Upper lobe of left lung (tissue), 4 donors: ENCODE measurements at regions not wholly inside any gene's neighbourhood (a gene's known extent, or its start where the extent isn't known, plus 50 kb on each side); places are given as distances from the start of the nearest gene placed in this dataset.

Experiments
- POLR2A ChIP-seq, 4 donors: fragments of 450-650 bp; IDR thresholded peaks; one replicate each; pipeline ENCODE4 v1.5.1; 2016 to 2017; ENCODE audit warnings: antibody characterized with exemption in 4 of 4, mild to moderate bottlenecking in 2 of 4
- TF ChIP-seq, protein P1 (sequence below), 6 experiments: fragments of 450-650 bp in 4 of 6; fragments of 200-600 bp in 2 of 6; sonication (generic) in 2 of 6; IDR thresholded peaks; one replicate each; pipeline ENCODE4 v1.5.1; 2016 to 2019; ENCODE audit warnings: antibody characterized with exemption in 6 of 6

DNA sequence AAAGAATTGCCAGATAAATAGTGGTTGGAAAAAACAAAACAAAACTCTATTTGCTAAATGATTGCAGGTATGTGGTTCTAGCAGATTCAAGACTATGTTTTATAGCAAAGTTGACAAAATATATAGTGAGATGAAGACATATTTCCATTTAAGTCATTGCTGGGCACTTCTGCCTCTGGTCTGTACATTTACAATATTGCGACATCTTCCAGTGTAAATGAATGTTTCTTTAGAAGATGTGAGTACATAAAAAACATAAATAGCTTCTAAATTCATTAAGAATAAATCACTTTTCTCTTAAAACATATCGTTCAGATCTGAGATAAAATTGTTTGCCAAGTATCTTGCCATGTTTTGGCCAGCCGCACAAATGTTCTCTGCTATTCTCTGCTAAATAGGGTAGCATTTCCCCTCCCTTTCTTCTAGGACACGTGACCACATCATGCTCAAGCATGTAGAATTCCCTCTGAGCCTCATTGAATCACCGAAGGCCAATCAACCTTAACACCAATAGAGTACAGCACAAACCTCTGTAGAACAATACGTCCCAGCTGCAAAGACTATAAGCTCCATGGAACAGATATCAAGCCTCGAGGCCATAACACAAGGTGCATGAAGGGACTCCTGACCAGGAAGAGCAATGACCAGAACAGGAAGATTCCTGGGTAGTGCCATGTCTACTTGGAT lies 1173.3 kb downstream of the GATA3 start:
- no peak for TF ChIP-seq POLR2A (IDR thresholded peaks at IDR 0.05)
- TF ChIP-seq, protein P1, sequence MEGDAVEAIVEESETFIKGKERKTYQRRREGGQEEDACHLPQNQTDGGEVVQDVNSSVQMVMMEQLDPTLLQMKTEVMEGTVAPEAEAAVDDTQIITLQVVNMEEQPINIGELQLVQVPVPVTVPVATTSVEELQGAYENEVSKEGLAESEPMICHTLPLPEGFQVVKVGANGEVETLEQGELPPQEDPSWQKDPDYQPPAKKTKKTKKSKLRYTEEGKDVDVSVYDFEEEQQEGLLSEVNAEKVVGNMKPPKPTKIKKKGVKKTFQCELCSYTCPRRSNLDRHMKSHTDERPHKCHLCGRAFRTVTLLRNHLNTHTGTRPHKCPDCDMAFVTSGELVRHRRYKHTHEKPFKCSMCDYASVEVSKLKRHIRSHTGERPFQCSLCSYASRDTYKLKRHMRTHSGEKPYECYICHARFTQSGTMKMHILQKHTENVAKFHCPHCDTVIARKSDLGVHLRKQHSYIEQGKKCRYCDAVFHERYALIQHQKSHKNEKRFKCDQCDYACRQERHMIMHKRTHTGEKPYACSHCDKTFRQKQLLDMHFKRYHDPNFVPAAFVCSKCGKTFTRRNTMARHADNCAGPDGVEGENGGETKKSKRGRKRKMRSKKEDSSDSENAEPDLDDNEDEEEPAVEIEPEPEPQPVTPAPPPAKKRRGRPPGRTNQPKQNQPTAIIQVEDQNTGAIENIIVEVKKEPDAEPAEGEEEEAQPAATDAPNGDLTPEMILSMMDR (IDR thresholded peaks at IDR 0.05): no peak
